ENCODE measurements at regions not wholly inside any gene's neighbourhood (a gene's known extent, or its start where the extent isn't known, plus 50 kb on each side); places are given as distances from the start of the nearest gene placed in this dataset.

- DNase-seq (ENCODE audit: low read depth in 2 of 2): no peak
Observed at GRCh38 chr2:120440521-120441350, 94.8 kb downstream of the INHBB start.

- no peak for DNase-seq (ENCODE audit: low read depth in 2 of 2)
Observed at GRCh38 chr2:120441351-120441700, 95.4 kb downstream of the INHBB start.

- DNase-seq (ENCODE audit: low read depth in 2 of 2): peak in 1 of 2 donors; percentile 53
Observed at GRCh38 chr2:120441744-120442471, 96.0 kb downstream of the INHBB start.

GRCh38 chr2:120442541-120442922 lies 96.6 kb downstream of the INHBB start:
- DNase-seq (ENCODE audit: low read depth in 2 of 2): no peak

- DNase-seq (ENCODE audit: low read depth in 2 of 2): peak in 1 of 2 donors; percentile 17
Observed at GRCh38 chr2:120442923-120443571, 97.1 kb downstream of the INHBB start.

- no peak for DNase-seq (ENCODE audit: low read depth in 2 of 2)
Observed at GRCh38 chr2:120443946-120444345, 98.0 kb downstream of the INHBB start.

GRCh38 chr2:120444691-120445240 lies 98.8 kb downstream of the INHBB start:
- no peak for DNase-seq (ENCODE audit: low read depth in 2 of 2)

- peak in 1 of 2 donors; percentile 14 for DNase-seq (ENCODE audit: low read depth in 2 of 2)
Observed at GRCh38 chr2:120445449-120446143, 99.7 kb downstream of the INHBB start.

- no peak for DNase-seq (ENCODE audit: low read depth in 2 of 2)
Observed at GRCh38 chr2:120446236-120447126, 100.5 kb downstream of the INHBB start.

- DNase-seq (ENCODE audit: low read depth in 2 of 2): no peak
Observed at GRCh38 chr2:120447127-120447785, 101.3 kb downstream of the INHBB start.

- no peak for DNase-seq (ENCODE audit: low read depth in 2 of 2)
Observed at GRCh38 chr2:120448436-120448835, 102.5 kb downstream of the INHBB start.

GRCh38 chr2:120448961-120449810 lies 103.2 kb downstream of the INHBB start:
- DNase-seq (ENCODE audit: low read depth in 2 of 2): no peak

- DNase-seq (ENCODE audit: low read depth in 2 of 2): no peak
Observed at GRCh38 chr2:120450196-120450820, 104.4 kb downstream of the INHBB start.

GRCh38 chr2:120451334-120451733 lies 105.4 kb downstream of the INHBB start:
- no peak for DNase-seq (ENCODE audit: low read depth in 2 of 2)

GRCh38 chr2:120452131-120452530 lies 106.2 kb downstream of the INHBB start:
- DNase-seq (ENCODE audit: low read depth in 2 of 2): no peak

GRCh38 chr2:120452945-120453634 lies 107.2 kb downstream of the INHBB start:
- DNase-seq (ENCODE audit: low read depth in 2 of 2): no peak

GRCh38 chr2:120453635-120453998 lies 107.7 kb downstream of the INHBB start:
- peak in 1 of 2 donors; percentile 10 for DNase-seq (ENCODE audit: low read depth in 2 of 2)
